Liver (tissue), 8 donors: ENCODE measurements at regions not wholly inside any gene's neighbourhood (a gene's known extent, or its start where the extent isn't known, plus 50 kb on each side); places are given as distances from the start of the nearest gene placed in this dataset.

Experiments used
- DNase-seq: peaks from one replicate; pipeline ENCODE4 v3.0.0-alpha.2; 2017; ENCODE audit warnings: low spot score
- H3K27ac ChIP-seq, 2 donors: one replicate each; pipeline ENCODE4 v1.7.0; 2013; ENCODE audit warnings: inconsistent platforms in 2 of 2, low read length in 2 of 2, control low read depth in 1 of 2, low read depth in 1 of 2, mild to moderate bottlenecking in 1 of 2
- H3K27me3 ChIP-seq, 4 donors: one replicate each; pipeline versions ENCODE4 v1.6.1 to v1.7.0; 2013; ENCODE audit warnings: low read length in 3 of 4, inconsistent platforms in 1 of 4, mild to moderate bottlenecking in 1 of 4, moderate library complexity in 1 of 4; ENCODE audit not compliant: control insufficient read depth in 4 of 4, insufficient read depth in 4 of 4
- H3K36me3 ChIP-seq, 4 donors: one replicate each; pipeline versions ENCODE4 v1.6.1 to v1.7.0; 2013; ENCODE audit warnings: low read length in 3 of 4, mild to moderate bottlenecking in 3 of 4, low read depth in 1 of 4, moderate library complexity in 1 of 4; ENCODE audit not compliant: control insufficient read depth in 4 of 4, insufficient read depth in 3 of 4
- H3K4me1 ChIP-seq, 4 donors: one replicate each; pipeline versions ENCODE4 v1.6.1 to v1.7.0; 2013; ENCODE audit warnings: low read length in 3 of 4, mild to moderate bottlenecking in 3 of 4, moderate library complexity in 1 of 4; ENCODE audit not compliant: control insufficient read depth in 4 of 4, insufficient read depth in 4 of 4
- H3K4me3 ChIP-seq, 3 donors: one replicate each; pipeline versions ENCODE4 v1.6.1 to v1.7.0; 2013; ENCODE audit warnings: low read length in 3 of 3, control low read depth in 1 of 3, low read depth in 1 of 3, mild to moderate bottlenecking in 1 of 3
- H3K9ac ChIP-seq, 2 donors: one replicate each; pipeline ENCODE4 v1.7.0; 2013; ENCODE audit warnings: low read length in 2 of 2, mild to moderate bottlenecking in 2 of 2, moderate library complexity in 2 of 2, control low read depth in 1 of 2, low read depth in 1 of 2
- H3K9me3 ChIP-seq, 4 donors: one replicate each; pipeline versions ENCODE4 v1.6.1 to v1.7.0; 2013; ENCODE audit warnings: low read length in 3 of 4; ENCODE audit not compliant: control insufficient read depth in 4 of 4
- EGR1 ChIP-seq, 2 donors: IDR thresholded peaks; 2 replicates each; pipeline ENCODE4 v1.6.1; 2016 to 2018; ENCODE audit warnings: antibody characterized with exemption in 2 of 2, low read depth in 2 of 2
- FOXA1 ChIP-seq: IDR thresholded peaks from 2 replicates; pipeline ENCODE4 v1.6.1; 2016; ENCODE audit warnings: antibody characterized with exemption
- FOXA2 ChIP-seq: IDR thresholded peaks from 2 replicates; pipeline ENCODE4 v1.6.1; 2016; ENCODE audit warnings: antibody characterized with exemption
- GABPA ChIP-seq, 2 donors: IDR thresholded peaks in 1 of 2; conservative IDR thresholded peaks in 1 of 2; 2 replicates each; pipeline ENCODE4 v1.6.1; 2016; ENCODE audit warnings: antibody characterized with exemption in 2 of 2, mild to moderate bottlenecking in 1 of 2, moderate library complexity in 1 of 2
- HNF4A ChIP-seq, 2 donors: conservative IDR thresholded peaks; 2 replicates each; pipeline ENCODE4 v1.6.1; 2016; ENCODE audit warnings: antibody characterized with exemption in 2 of 2, mild to moderate bottlenecking in 2 of 2
- HNF4G ChIP-seq: IDR thresholded peaks from 2 replicates; pipeline ENCODE4 v1.6.1; 2016; ENCODE audit warnings: antibody characterized with exemption
- JUND ChIP-seq, 2 donors: IDR thresholded peaks; 2 replicates each; pipeline ENCODE4 v1.6.1; 2016; ENCODE audit warnings: antibody characterized with exemption in 2 of 2
- NR2F2 ChIP-seq: IDR thresholded peaks from 2 replicates; pipeline ENCODE4 v1.6.1; 2016; ENCODE audit warnings: antibody characterized with exemption
- RAD21 ChIP-seq, 2 donors: IDR thresholded peaks; 2 replicates each; pipeline ENCODE4 v1.6.1; 2016; ENCODE audit warnings: antibody characterized with exemption in 2 of 2, mild to moderate bottlenecking in 2 of 2
- RXRA ChIP-seq, 2 donors: IDR thresholded peaks; 2 replicates each; pipeline ENCODE4 v1.6.1; 2017 to 2018; ENCODE audit warnings: antibody characterized with exemption in 2 of 2, mild to moderate bottlenecking in 1 of 2
- SP1 ChIP-seq: IDR thresholded peaks from 2 replicates; pipeline ENCODE4 v1.6.1; 2018; ENCODE audit warnings: antibody characterized with exemption, mild to moderate bottlenecking
- TAF1 ChIP-seq: conservative IDR thresholded peaks from 2 replicates; pipeline ENCODE4 v1.6.1; 2016; ENCODE audit warnings: antibody characterized with exemption, mild to moderate bottlenecking
- YY1 ChIP-seq: IDR thresholded peaks from 2 replicates; pipeline ENCODE4 v1.6.1; 2016; ENCODE audit warnings: antibody characterized with exemption, mild to moderate bottlenecking
- WGBS: extraction: QIAGEN DNeasy Blood & Tissue Kit; methylation state at CpG from one replicate; pipeline ENCODE4 v1.1.7; 2013; 5-methylcytosine and 5-hydroxymethylcytosine counted together
- TF ChIP-seq, protein P1 (sequence below): IDR thresholded peaks from 2 replicates; pipeline ENCODE4 v1.6.1; 2016; ENCODE audit warnings: antibody characterized with exemption
- TF ChIP-seq, protein P2 (sequence below): IDR thresholded peaks from 2 replicates; pipeline ENCODE4 v1.6.1; 2016; ENCODE audit warnings: antibody characterized with exemption
- TF ChIP-seq, protein P3 (sequence below): fragments of 150-350 bp; IDR thresholded peaks from 2 replicates; pipeline ENCODE4 v1.5.1; 2017; ENCODE audit warnings: improper control_type of control experiment, low read depth, low read length; ENCODE audit not compliant: missing input control
- TF ChIP-seq, protein P4 (sequence below): IDR thresholded peaks from 2 replicates; pipeline ENCODE4 v1.6.1; 2016; ENCODE audit warnings: antibody characterized with exemption
- donor health status: healthy.
- donor health status: healthy.
- donor health status: healthy.
- donor health status: healthy.
- donor health status: healthy.

DNA sequence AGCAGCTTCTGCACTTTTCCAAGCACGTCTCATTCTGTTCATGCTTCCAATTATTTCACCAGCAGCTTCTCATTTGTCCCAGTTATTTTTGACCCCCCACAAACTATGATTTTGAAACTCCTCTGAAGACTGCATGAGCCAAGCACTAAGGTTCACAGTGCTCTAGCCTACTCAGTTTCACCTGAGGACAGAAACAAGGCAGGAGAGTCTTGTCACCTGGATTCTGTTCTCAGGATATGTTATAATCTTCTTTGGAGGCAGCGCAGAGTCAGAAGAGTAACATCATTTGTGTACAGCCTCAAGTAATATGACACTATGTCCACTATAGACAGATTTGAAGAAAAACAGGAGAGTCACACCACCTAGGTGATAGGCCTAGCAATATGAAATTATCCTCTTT lies 985.1 kb upstream of the TSPY4 start (continued):
- TF ChIP-seq, protein P1, sequence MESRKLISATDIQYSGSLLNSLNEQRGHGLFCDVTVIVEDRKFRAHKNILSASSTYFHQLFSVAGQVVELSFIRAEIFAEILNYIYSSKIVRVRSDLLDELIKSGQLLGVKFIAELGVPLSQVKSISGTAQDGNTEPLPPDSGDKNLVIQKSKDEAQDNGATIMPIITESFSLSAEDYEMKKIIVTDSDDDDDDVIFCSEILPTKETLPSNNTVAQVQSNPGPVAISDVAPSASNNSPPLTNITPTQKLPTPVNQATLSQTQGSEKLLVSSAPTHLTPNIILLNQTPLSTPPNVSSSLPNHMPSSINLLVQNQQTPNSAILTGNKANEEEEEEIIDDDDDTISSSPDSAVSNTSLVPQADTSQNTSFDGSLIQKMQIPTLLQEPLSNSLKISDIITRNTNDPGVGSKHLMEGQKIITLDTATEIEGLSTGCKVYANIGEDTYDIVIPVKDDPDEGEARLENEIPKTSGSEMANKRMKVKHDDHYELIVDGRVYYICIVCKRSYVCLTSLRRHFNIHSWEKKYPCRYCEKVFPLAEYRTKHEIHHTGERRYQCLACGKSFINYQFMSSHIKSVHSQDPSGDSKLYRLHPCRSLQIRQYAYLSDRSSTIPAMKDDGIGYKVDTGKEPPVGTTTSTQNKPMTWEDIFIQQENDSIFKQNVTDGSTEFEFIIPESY = no peak
- TF ChIP-seq NR2F2 (no peak), JUND (IDR thresholded peaks at IDR 0.05) (no peak)

DNA sequence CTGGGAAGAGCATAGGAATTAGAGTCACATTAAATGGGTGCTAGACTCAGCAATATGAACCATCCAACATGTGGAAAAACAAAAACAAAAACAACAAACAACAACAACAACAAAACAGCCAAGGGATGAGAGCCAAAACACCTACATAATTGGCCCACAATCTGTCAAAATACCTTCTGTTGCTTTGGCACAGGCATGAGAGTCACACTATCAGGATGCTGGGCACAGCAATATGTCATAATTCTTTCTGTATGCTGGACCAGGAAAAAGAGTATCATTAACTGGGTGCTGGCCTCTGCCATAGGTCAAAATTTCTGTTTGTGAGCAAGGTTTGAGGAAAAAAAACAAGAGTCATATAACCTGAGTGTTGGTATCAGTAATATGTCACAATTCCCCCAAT lies 979.1 kb upstream of the TSPY4 start:
- Histone ChIP-seq H3K4me1 (no peaks in the 10 kb centered on the region), H3K27me3 (no peaks in the 10 kb centered on the region), H3K27ac (no peak overlapping the region), H3K9me3 (no peaks in the 10 kb centered on the region), H3K9ac (no peak overlapping the region), H3K4me3 (no peak overlapping the region), H3K36me3 (no peaks in the 10 kb centered on the region)
- TF ChIP-seq GABPA (IDR thresholded peaks at IDR 0.05 in 1 of 2, conservative IDR thresholded peaks at IDR 0.05 in 1 of 2) (no peak), FOXA1 (no peak), NR2F2 (no peak), EGR1 (IDR thresholded peaks at IDR 0.05; ENCODE audit: low read depth in 2 of 2) (no peak), RXRA (IDR thresholded peaks at IDR 0.05) (no peak), HNF4A (conservative IDR thresholded peaks at IDR 0.05) (no peak), HNF4G (no peak), YY1 (no peak), SP1 (no peak), TAF1 (no peak), JUND (IDR thresholded peaks at IDR 0.05) (no peak), RAD21 (IDR thresholded peaks at IDR 0.05) (no peak), FOXA2 (no peak)
- TF ChIP-seq, protein P2, sequence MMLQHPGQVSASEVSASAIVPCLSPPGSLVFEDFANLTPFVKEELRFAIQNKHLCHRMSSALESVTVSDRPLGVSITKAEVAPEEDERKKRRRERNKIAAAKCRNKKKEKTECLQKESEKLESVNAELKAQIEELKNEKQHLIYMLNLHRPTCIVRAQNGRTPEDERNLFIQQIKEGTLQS = no peak
- TF ChIP-seq, protein P3, sequence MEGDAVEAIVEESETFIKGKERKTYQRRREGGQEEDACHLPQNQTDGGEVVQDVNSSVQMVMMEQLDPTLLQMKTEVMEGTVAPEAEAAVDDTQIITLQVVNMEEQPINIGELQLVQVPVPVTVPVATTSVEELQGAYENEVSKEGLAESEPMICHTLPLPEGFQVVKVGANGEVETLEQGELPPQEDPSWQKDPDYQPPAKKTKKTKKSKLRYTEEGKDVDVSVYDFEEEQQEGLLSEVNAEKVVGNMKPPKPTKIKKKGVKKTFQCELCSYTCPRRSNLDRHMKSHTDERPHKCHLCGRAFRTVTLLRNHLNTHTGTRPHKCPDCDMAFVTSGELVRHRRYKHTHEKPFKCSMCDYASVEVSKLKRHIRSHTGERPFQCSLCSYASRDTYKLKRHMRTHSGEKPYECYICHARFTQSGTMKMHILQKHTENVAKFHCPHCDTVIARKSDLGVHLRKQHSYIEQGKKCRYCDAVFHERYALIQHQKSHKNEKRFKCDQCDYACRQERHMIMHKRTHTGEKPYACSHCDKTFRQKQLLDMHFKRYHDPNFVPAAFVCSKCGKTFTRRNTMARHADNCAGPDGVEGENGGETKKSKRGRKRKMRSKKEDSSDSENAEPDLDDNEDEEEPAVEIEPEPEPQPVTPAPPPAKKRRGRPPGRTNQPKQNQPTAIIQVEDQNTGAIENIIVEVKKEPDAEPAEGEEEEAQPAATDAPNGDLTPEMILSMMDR = no peak
- TF ChIP-seq, protein P4, sequence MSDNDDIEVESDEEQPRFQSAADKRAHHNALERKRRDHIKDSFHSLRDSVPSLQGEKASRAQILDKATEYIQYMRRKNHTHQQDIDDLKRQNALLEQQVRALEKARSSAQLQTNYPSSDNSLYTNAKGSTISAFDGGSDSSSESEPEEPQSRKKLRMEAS = no peak
- TF ChIP-seq, protein P1 = no peak
- DNase-seq = no peak

DNA sequence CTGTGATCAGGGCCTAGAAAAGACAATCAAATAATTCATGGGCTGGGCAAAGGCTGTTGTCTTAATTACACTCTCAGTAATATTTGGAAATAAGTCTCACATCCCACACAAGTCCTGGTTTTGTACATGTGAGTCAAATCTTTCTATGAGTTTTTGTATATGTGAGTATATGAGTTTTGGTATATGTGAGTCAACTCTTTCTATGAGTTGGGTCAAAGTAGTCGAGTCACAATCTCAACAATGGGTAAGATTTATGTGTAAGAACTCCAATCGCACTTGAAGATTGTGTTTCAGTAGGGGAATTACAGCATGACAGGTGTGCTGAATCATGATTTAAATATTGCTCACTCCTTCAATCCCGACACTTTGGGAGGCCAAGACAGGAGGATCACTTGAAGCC lies 975.5 kb upstream of the TSPY4 start:
- Histone ChIP-seq H3K27me3 (no peaks in the 10 kb centered on the region), H3K9ac (no peak overlapping the region), H3K36me3 (no peaks in the 10 kb centered on the region), H3K4me1 (no peaks in the 10 kb centered on the region), H3K27ac (no peak overlapping the region), H3K4me3 (no peak overlapping the region), H3K9me3 (no peaks in the 10 kb centered on the region)
- 66% methylated on average over 3 of the region's 3 CpGs for WGBS
- TF ChIP-seq FOXA1 (no peak), HNF4G (no peak), NR2F2 (no peak), RXRA (IDR thresholded peaks at IDR 0.05) (no peak)
- TF ChIP-seq, protein P2 = no peak
- no peak for DNase-seq
